ENCODE measurements at regions not wholly inside any gene's neighbourhood (a gene's known extent, or its start where the extent isn't known, plus 50 kb on each side); places are given as distances from the start of the nearest gene placed in this dataset.

GRCh38 chr5:120228262-120229031, 235.7 kb upstream of the PRR16 start:
- no peak for DNase-seq (ENCODE audit: low read depth in 2 of 2)

- no peak for DNase-seq (ENCODE audit: low read depth in 2 of 2)
Observed at GRCh38 chr5:120229036-120229435, 235.1 kb upstream of the PRR16 start.

GRCh38 chr5:120231563-120231962, 232.5 kb upstream of the PRR16 start:
- no peak for DNase-seq (ENCODE audit: low read depth in 2 of 2)

- no peak for DNase-seq (ENCODE audit: low read depth in 2 of 2)
Observed at GRCh38 chr5:120236360-120236759, 227.7 kb upstream of the PRR16 start.

- DNase-seq (ENCODE audit: low read depth in 2 of 2) = no peak
Observed at GRCh38 chr5:120239086-120239485, 225.0 kb upstream of the PRR16 start.

- no peak for DNase-seq (ENCODE audit: low read depth in 2 of 2)
Observed at GRCh38 chr5:120240706-120241105, 223.4 kb upstream of the PRR16 start.

DNA sequence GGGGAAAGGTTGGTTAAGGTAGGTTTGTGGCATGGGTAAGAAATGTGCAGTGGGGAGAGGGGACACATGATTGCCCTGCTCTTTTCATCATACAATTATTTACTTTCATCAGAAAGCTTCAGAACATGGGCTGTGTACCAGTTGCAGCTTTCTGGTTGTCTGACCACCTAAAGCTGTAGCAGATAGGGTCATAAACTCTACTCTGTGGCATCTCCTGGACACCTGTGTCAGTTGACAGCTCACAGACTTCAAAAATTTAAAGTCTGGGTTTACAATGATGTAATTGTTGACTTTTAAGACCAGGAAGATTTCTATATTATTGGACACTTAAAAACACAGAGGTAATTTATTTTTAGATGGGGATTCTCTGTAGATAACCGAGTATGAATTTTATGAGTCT, 222.7 kb upstream of the PRR16 start:
- DNase-seq (ENCODE audit: low read depth in 2 of 2) = no peak

DNA sequence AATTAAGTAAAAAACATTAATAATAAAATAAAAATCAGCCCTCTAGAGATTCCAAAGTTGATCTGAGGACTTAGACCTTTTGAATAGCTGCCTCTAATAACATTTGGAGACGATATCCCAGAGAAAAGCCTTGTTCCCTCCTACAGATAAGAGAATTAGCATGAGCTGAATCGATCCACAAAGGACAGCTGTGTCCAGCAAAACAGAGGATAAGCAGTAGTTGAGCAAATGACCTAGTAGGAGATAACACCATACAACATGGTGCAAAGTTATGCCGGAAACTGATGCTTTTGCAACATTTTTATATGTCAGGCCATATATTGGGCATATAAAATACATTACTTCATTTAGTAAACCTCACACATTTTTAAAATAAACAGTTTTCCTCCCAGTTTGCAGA, 212.2 kb upstream of the PRR16 start:
- no peak for DNase-seq (ENCODE audit: low read depth in 2 of 2)

DNA sequence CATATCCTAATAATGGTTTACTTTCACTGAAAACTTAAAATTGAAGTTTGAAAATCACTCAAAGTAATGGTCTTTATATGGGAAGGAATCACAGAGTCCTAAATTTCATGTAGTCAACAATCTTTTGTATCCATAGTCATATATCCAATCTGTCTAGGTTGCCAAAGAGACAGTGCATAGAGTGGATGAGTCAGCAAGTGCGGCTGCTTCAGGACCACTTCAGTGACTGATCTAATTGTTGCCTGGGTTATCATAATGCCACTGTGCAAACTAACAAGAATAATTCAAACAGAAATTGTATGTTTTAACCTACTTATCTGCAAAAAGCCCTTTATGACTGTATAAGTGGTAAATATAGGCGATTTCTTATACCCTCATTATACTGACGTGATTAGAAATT, 211.3 kb upstream of the PRR16 start:
- DNase-seq (ENCODE audit: low read depth in 2 of 2) = no peak

DNA sequence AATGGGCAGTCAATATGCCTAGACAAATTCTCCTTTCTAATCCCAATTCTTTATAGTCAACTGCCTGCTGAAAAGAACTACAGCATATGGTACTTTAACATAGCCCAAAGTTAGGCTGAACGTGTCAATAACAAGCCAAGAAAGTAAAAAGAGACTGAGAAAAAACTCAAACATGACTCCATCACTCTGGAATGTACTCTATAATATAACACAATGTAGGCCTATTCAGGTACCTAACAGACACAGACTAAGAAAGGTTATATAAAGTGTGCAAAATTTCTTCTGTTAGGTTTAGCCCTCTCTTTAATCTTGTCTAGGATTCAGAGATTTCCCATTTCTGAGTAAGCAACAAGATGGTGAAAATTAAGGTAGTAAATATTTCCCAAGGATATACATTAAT, 209.7 kb upstream of the PRR16 start:
- no peak for DNase-seq (ENCODE audit: low read depth in 2 of 2)

DNA sequence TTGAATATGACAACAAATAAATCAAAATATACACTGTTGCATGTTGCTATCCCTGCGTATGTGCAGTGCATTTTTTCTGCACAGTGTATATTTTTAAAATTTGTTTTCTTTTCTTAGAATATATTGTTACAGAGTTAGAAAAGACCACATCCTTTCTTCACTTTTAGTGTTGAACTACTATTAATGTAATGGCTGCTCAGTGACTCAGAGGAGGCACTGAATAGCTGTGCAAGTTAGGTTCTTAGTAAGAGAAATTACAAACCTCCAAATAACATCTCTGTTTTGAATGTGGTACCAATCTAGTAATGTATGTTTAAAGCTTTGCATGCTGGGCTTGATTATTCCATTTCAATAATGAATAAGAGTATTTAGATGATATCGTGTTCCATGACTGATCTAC, 208.9 kb upstream of the PRR16 start:
- no peak for DNase-seq (ENCODE audit: low read depth in 2 of 2)

GRCh38 chr5:120256376-120256775, 207.7 kb upstream of the PRR16 start:
- DNase-seq (ENCODE audit: low read depth in 2 of 2) = no peak

DNA sequence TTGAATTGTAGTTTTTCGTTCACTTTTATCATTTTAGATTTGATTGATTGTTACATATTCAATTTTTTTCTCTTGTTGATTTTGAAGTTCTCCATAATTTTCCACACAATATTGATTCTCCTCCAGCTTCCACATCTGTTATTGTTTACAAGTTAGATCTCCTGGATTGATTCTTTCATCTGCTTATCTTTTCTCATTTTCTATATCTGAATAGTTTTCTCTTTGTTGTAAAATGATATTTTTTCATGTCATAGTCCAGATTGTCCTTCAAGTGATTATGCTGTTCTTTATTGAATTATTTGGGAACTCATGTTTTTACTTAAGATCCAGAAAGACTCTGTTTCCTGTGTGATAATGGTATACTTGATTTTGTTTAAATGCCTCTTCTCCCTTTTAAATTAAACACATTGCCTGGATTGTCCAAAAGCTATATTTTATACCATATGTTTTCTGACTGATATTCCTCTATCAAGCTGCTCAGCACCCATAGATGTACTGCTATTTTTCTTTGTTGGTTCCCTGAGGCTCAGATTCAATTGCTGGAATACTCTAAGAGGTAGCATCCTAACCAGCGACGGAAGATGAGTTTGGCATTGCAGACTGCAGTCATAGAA, 206.6 kb upstream of the PRR16 start:
- DNase-seq (ENCODE audit: low read depth in 2 of 2) = no peak

DNA sequence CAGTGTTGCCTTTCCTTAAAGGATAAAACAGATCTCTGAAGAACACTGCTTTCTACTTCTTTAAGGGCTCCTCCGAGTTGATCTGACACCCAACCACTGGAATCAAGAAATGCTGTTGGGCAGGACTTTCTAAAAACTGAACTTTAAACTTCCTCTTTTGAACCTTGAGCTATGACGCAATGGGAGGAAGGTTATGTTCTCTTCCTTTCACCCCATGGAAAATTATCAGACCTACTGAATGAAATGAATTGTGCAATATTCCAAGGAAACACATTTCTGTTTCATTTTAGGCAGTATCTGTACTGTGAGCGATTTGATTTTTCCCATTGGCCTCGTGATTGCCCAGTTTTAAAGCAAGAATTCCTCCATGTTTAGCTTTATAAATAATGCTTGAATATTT, 206.0 kb upstream of the PRR16 start:
- DNase-seq (ENCODE audit: low read depth in 2 of 2) = no peak

GRCh38 chr5:120260651-120261050, 203.4 kb upstream of the PRR16 start:
- no peak for DNase-seq (ENCODE audit: low read depth in 2 of 2)

DNA sequence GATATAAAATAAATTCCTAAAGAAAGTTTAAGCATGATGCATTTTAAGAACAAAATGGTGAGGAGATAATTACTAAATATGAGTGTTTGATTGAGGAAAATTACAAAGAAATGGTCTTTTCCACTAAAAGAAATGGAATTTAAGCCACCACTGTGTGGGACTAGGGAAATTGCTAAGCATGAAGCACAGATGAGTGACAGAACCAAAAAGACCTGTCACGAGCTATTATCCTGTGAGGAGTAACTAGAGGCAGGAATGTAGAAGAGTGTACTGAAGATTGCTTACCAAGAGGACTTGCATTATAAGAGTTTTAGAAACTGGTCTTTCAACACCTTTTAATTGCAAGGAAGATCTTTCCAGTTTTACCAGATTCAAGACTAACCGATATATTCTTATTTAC, 193.6 kb upstream of the PRR16 start:
- no peak for DNase-seq (ENCODE audit: low read depth in 2 of 2)

DNA sequence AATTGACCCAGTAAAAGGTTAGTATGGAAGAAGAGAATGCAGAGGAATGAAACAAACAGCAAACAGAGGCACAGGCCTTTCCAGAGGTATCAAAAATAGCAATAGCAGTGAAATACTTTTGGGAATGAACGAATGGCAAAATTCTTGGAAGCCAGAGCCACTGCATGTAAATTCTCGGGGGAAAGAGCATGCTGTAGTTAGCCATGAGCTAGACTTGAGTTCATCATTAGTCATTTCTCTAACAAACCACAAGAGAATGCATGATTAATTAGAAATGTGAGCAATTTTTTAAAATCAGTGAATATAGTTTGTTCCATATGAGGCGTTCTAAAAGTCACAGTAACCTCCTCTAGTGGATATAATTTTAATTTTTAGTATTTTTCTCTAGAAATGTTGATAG, 170.3 kb upstream of the PRR16 start:
- peak in 1 of 2 donors; percentile 7 for DNase-seq (ENCODE audit: low read depth in 2 of 2)

- DNase-seq (ENCODE audit: low read depth in 2 of 2) = no peak
Observed at GRCh38 chr5:120297616-120298015, 166.5 kb upstream of the PRR16 start.

- DNase-seq (ENCODE audit: low read depth in 2 of 2) = no peak
Observed at GRCh38 chr5:120298981-120299380, 165.1 kb upstream of the PRR16 start.

GRCh38 chr5:120304663-120305062, 159.4 kb upstream of the PRR16 start:
- no peak for DNase-seq (ENCODE audit: low read depth in 2 of 2)

GRCh38 chr5:120306303-120306702, 157.8 kb upstream of the PRR16 start:
- DNase-seq (ENCODE audit: low read depth in 2 of 2) = no peak

GRCh38 chr5:120314191-120314590, 149.9 kb upstream of the PRR16 start:
- DNase-seq (ENCODE audit: low read depth in 2 of 2) = no peak

DNA sequence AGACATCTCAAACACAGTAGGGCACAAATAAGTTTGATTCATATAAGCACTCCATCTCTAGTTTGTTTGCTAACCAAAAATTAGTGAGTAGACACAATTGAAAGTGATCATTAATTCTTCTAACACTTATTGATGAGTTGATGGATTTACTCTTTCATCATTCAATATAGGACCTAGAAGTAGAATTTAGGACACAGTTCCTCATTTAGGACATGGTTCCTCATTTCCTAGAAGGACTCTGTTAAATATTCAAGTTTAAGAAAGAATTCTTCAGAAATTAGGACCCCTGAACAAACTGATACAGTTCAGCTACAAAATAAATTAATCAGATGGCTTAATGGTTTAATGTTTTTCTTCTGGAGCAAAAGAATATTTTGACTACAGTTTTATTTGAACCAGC, 143.5 kb upstream of the PRR16 start:
- no peak for DNase-seq (ENCODE audit: low read depth in 2 of 2)

- DNase-seq (ENCODE audit: low read depth in 2 of 2) = no peak
Observed at GRCh38 chr5:120326651-120327050, 137.4 kb upstream of the PRR16 start.
